Epithelial cell of esophagus (primary cell): ENCODE measurements at regions not wholly inside any gene's neighbourhood (a gene's known extent, or its start where the extent isn't known, plus 50 kb on each side); places are given as distances from the start of the nearest gene placed in this dataset.

Source experiments
- DNase-seq: peaks from one replicate; pipeline ENCODE4 v3.0.0; 2010; ENCODE audit warnings: low read depth
- H3K4me3 ChIP-seq: 2 replicates; pipeline ENCODE4 v1.5.1; 2011; ENCODE audit warnings: mild to moderate bottlenecking, low read length, control low read depth
- TF ChIP-seq, protein P1 (sequence below): IDR thresholded peaks from 2 replicates; pipeline ENCODE4 v1.5.1; 2011; ENCODE audit warnings: low read depth, mild to moderate bottlenecking, low read length, control low read depth, inconsistent platforms; ENCODE audit not compliant: insufficient read depth; ENCODE audit errors: missing control alignments

DNA sequence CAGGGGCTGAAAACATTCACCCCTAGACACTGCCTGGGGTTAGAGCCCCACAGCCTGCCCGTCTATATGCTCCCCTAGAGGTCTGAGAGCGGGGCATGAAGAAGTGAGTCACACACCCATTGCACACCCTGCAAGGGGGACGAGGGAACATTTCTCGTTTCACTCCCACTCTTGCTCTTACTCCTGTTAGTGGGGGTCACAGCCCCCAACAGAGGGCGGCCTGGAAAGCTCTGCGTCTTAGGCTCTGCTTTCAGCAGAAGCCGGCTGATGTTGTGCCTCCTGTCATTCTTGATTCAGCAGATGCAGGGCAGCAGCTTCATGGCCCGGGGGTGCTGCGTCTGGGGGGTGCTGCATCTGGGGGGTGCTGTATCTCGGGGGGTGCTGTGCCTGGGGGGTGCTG lies 141.3 kb downstream of the ASB1 start:
- no peak overlapping the region for H3K4me3 ChIP-seq
- no peak for DNase-seq
- TF ChIP-seq, protein P1, sequence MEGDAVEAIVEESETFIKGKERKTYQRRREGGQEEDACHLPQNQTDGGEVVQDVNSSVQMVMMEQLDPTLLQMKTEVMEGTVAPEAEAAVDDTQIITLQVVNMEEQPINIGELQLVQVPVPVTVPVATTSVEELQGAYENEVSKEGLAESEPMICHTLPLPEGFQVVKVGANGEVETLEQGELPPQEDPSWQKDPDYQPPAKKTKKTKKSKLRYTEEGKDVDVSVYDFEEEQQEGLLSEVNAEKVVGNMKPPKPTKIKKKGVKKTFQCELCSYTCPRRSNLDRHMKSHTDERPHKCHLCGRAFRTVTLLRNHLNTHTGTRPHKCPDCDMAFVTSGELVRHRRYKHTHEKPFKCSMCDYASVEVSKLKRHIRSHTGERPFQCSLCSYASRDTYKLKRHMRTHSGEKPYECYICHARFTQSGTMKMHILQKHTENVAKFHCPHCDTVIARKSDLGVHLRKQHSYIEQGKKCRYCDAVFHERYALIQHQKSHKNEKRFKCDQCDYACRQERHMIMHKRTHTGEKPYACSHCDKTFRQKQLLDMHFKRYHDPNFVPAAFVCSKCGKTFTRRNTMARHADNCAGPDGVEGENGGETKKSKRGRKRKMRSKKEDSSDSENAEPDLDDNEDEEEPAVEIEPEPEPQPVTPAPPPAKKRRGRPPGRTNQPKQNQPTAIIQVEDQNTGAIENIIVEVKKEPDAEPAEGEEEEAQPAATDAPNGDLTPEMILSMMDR, result no peak

DNA sequence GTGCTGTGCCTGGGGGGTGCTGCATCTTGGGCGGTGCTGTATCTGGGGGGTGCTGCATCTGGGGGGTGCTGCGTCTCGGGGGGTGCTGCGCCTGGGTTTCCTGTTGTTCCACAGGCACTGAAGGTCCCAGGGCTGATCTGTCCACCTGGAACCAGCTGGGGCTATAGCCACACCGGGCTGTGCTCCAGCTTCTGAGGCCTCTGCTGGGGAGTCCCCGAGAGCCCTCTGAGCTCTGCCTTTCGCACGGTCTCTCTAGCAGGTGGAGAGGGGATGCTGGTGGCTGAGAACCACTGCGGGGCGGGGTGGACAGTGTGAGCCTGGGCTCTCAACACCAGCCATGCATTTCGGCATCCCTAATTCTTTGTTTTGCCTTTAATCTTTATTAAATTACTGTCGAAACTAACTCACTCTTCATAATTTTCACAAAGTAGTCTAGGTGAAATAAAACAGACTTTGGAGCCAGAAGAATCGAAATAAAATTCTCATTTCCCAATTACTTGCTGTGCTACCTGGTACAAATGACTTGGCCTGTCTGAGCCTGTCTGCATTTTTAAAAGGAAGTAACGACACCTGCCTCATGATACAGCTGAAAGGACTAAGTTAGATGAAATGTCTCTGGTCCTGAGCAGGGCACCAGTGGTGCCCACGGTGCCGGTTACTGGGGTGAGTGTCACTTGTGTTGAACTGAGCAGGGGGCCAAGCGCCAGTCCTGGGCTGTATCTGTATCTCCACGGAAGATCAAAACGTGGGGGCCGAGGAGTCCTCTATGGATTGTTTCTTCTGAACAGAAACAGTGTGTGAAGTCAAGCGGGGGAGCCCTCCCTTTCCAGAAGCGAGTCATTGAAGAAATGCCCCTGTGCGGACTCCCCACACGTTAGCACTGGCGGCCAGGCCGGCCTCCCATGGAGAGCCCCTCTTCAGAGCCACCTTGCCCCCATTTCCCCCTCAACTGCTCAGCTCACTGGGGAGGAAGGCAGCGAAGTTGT lies 142.0 kb downstream of the ASB1 start:
- DNase-seq, result no peak
- TF ChIP-seq, protein P1, result no peak
- no peak overlapping the region for H3K4me3 ChIP-seq

DNA sequence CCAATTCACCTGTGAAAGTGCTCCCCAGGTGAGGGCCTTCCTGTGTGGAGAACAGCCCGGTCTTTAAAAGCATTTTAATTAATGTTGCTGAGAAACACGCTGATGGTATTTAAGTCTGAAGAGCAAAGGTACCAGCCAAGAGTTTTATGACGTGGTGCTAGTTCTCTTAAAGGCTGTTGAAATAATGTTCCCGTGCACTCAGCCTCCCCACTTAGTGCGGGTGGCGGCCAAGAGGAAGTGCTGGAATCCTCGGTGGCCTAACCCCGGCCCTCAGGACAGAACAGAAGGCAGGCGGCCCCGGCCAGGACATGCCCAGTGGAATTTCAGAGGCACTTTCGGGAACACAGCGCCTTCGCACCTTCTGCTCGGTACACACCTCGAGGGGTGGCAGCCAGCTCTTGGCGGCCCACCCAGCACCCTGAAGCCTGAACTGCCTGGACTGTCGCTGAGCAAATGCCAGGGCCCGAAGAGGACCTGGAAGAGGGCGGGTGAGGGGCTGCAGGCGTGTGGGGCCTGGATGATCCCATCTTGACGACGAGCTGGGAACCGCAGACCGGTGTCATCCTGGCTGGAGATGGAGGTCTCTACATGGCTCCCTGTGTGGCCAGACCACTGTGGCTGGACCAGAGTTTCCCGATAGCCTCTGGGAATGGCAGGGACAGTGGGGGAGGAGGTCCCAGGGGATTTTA lies 142.9 kb downstream of the ASB1 start:
- H3K4me3 ChIP-seq, result no peak overlapping the region
- TF ChIP-seq, protein P1, result no peak
- no peak for DNase-seq

DNA sequence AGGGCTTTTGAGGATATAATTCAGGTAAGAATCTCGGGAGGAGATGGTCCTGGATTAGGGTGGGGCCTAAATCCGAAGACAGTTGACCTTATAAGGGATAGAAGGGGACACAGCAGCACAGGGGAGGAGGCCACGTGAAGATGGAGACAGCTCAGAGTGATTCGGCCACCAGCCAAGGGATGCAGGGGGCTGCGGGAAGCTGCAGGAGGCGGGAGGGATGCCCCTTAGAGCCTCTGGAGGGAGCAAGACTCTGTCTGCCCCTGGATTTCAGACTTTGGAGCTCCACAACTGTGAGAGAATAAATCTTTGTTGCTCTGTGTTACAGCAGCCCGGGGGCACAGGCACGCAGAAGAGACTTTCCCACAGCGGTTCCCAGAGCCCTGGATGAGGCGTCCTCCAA lies 143.7 kb downstream of the ASB1 start:
- DNase-seq, result no peak
- TF ChIP-seq, protein P1, result no peak
- H3K4me3 ChIP-seq, result no peak overlapping the region

DNA sequence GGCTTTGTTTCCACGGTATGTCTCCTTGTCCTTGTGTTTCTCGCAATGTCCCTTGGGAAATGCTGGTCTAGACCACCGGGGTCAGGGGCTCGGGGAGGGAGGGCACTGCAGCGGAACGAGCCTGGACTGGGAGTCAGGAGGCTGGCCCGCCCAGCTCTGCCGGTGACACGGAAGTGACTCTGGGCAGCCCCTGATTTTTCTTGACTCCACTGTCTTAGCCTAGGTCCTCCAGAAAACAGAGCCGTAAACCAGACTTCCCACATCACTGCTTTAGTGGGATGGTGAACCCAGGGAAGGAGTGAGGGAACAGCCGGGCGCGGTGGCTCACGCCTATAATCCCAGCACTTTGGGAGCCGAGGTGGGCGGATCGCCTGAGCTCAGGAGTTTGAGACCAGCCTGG lies 144.2 kb downstream of the ASB1 start:
- no peak overlapping the region for H3K4me3 ChIP-seq
- TF ChIP-seq, protein P1, result no peak
- no peak for DNase-seq

DNA sequence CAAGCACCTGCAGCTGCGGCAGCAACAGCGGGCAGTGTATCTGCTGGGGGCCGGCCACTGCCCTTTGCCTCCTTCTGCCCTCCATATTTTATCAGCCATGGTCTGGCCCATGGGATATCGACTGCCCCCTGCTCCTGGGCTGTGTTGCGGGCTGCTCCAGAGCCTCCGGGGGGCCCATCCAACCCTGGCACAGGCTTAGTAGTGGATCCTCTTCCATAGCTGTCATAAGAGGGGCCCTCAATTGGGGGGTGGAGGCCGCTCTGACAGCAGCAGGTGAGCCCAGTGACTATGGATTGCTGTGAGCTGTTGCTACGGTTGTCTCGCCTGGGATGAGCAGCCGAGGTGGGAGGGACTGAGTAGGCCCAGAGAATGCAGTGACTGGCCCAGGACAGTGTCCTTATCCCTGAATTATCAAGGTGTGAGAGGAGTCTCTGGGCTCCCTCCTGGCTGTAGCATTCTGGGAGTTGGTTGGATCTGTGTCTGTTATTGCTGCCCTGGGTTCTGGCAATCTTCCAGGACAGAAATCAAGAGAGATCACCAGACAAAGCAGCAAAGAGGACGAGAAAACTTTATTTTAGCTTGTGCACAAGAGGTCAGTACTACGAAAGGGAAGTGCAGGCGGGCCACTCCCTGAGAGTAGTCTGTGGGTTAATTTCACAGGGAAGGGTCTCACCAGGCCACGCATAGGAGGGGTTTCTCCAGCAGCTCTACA lies 145.1 kb downstream of the ASB1 start:
- TF ChIP-seq, protein P1, result no peak
- no peak for DNase-seq
- no peak overlapping the region for H3K4me3 ChIP-seq
